H1 (cell line): ENCODE measurements at regions not wholly inside any gene's neighbourhood (a gene's known extent, or its start where the extent isn't known, plus 50 kb on each side); places are given as distances from the start of the nearest gene placed in this dataset.

Experiments used
- CTCF ChIA-PET: fragments of 300-600 bp; sonication (Branson Sonifier 250); formaldehyde crosslinking; loops from one replicate; lab custom pipeline; 2021; ENCODE audit not compliant: partially characterized antibody; lab: Charles Lee
- POLR2A ChIA-PET: fragments of 300-600 bp; sonication (Branson Sonifier 250); formaldehyde crosslinking; loops from one replicate; lab custom pipeline; 2021; ENCODE audit warnings: inconsistent platforms; ENCODE audit not compliant: partially characterized antibody; lab: Charles Lee
- DNase-seq, 2 experiments: peaks; one replicate each; pipeline versions ENCODE4 v3.0.0 to v3.0.0-alpha.2; 2010 to 2022; ENCODE audit warnings: low spot score in 2 of 2, low read depth in 1 of 2, mixed read lengths in 1 of 2
- FAIRE-seq: peaks from 2 replicates; lab custom pipeline; 2011; peaks lifted over from hg19 to GRCh38; lab: Jason Lieb, UNC
- H2AFZ ChIP-seq: 2 replicates; pipeline ENCODE4 v1.8.1; 2012; ENCODE audit warnings: low read length, inconsistent platforms
- H2AK5ac ChIP-seq: 2 replicates; pipeline ENCODE4 v1.6.1; 2013; ENCODE audit warnings: low read depth, low read length
- H2BK120ac ChIP-seq: replicated peaks from 2 replicates; pipeline ENCODE3; 2013; ENCODE audit warnings: low read depth, low read length, inconsistent platforms
- H2BK12ac ChIP-seq: 2 replicates; pipeline ENCODE4 v1.6.1; 2013; ENCODE audit warnings: low read depth, low read length
- H2BK15ac ChIP-seq: 2 replicates; pipeline ENCODE4 v1.6.1; 2013; ENCODE audit warnings: low read length
- H2BK20ac ChIP-seq: 2 replicates; pipeline ENCODE4 v1.6.1; 2013; ENCODE audit warnings: low read length
- H2BK5ac ChIP-seq: 2 replicates; pipeline ENCODE4 v1.6.1; 2013; ENCODE audit warnings: low read depth, low read length
- H3K14ac ChIP-seq: 2 replicates; pipeline ENCODE4 v1.6.1; 2013; ENCODE audit warnings: inconsistent platforms; ENCODE audit not compliant: insufficient read length
- H3K18ac ChIP-seq: 2 replicates; pipeline ENCODE4 v1.6.1; 2013; ENCODE audit warnings: low read length; ENCODE audit errors: extremely low read depth
- H3K23ac ChIP-seq: 2 replicates; pipeline ENCODE4 v1.6.1; 2013; ENCODE audit warnings: inconsistent platforms; ENCODE audit not compliant: insufficient read length
- H3K23me2 ChIP-seq: 2 replicates; pipeline ENCODE4 v1.6.1; 2013; ENCODE audit warnings: low read depth, low read length
- H3K27ac ChIP-seq: 2 replicates; pipeline ENCODE4 v1.6.1; 2011; ENCODE audit warnings: low read depth, low read length, inconsistent platforms
- H3K27me3 ChIP-seq, 4 experiments: replicated peaks in 1 of 4; 1 replicate in 1 of 4; 2 replicates in 3 of 4; pipeline versions ENCODE4 v1.6.1 to v1.8.1; 2011 to 2013; ENCODE audit warnings: low read length in 3 of 4, mild to moderate bottlenecking in 3 of 4, inconsistent platforms in 2 of 4, mixed read lengths in 2 of 4, moderate library complexity in 1 of 4; ENCODE audit not compliant: control insufficient read depth in 3 of 4, insufficient read depth in 3 of 4; ENCODE audit errors: extremely low read depth in 1 of 4
- H3K36me3 ChIP-seq, 4 experiments: 2 replicates each; pipeline versions ENCODE4 v1.6.1 to v1.8.1; 2011 to 2013; ENCODE audit warnings: mild to moderate bottlenecking in 4 of 4, low read length in 3 of 4, moderate library complexity in 2 of 4, control low read depth in 1 of 4, inconsistent platforms in 1 of 4; ENCODE audit not compliant: insufficient read depth in 4 of 4, control insufficient read depth in 2 of 4
- H3K4ac ChIP-seq: replicated peaks from 2 replicates; pipeline ENCODE3; 2013; ENCODE audit warnings: low read length, low read depth, mixed read lengths, inconsistent platforms; ENCODE audit not compliant: insufficient read length
- H3K4me1 ChIP-seq, 4 experiments: replicated peaks in 1 of 4; 1 replicate in 1 of 4; 2 replicates in 3 of 4; pipeline versions ENCODE4 v1.6.1 to v1.8.1; 2011 to 2013; ENCODE audit warnings: low read length in 3 of 4, inconsistent platforms in 2 of 4, mixed read lengths in 1 of 4; ENCODE audit not compliant: insufficient read depth in 4 of 4, control insufficient read depth in 3 of 4
- H3K4me2 ChIP-seq, 2 experiments: 2 replicates each; pipeline versions ENCODE4 v1.6.1 to v1.8.1; 2011 to 2013; ENCODE audit warnings: low read depth in 2 of 2, low read length in 2 of 2, control low read depth in 1 of 2, inconsistent platforms in 1 of 2, mild to moderate bottlenecking in 1 of 2; ENCODE audit not compliant: insufficient read depth in 1 of 2
- H3K4me3 ChIP-seq, 4 experiments: fragments of 200-600, 300-600 bp in 1 of 4; sonication (generic), shearing (Covaris generic), sonication (Bioruptor Twin) in 1 of 4; 2 replicates each; pipeline versions ENCODE4 v1.5.1 to v1.8.1; 2011 to 2016; ENCODE audit warnings: low read length in 4 of 4, low read depth in 3 of 4, control low read depth in 2 of 4, inconsistent platforms in 2 of 4, mild to moderate bottlenecking in 2 of 4, mixed read lengths in 1 of 4, moderate library complexity in 1 of 4; ENCODE audit not compliant: insufficient read depth in 2 of 4; ENCODE audit errors: extremely low read depth in 1 of 4
- H3K56ac ChIP-seq: replicated peaks from 2 replicates; pipeline ENCODE3; 2013; ENCODE audit warnings: low read depth, mild to moderate bottlenecking, mixed read lengths, low read length, inconsistent platforms; ENCODE audit not compliant: insufficient read length
- H3K79me1 ChIP-seq: 2 replicates; pipeline ENCODE4 v1.6.1; 2013; ENCODE audit warnings: low read depth, low read length, control low read depth
- H3K79me2 ChIP-seq, 2 experiments: 2 replicates each; pipeline versions ENCODE4 v1.6.1 to v1.8.1; 2012 to 2013; ENCODE audit warnings: low read length in 2 of 2, mild to moderate bottlenecking in 2 of 2, inconsistent platforms in 1 of 2; ENCODE audit not compliant: insufficient read depth in 2 of 2, control insufficient read depth in 1 of 2
- H3K9ac ChIP-seq, 4 experiments: replicated peaks in 1 of 4; 1 replicate in 1 of 4; 2 replicates in 3 of 4; pipeline versions ENCODE4 v1.6.1 to v1.8.1; 2011 to 2013; ENCODE audit warnings: low read depth in 3 of 4, low read length in 3 of 4, control low read depth in 2 of 4, mild to moderate bottlenecking in 2 of 4, moderate library complexity in 2 of 4, inconsistent platforms in 1 of 4; ENCODE audit errors: extremely low read depth in 1 of 4
- H3K9me3 ChIP-seq, 2 experiments: 2 replicates each; pipeline versions ENCODE4 v1.6.1 to v1.8.1; 2012 to 2013; ENCODE audit warnings: mild to moderate bottlenecking in 2 of 2, moderate library complexity in 2 of 2, control low read depth in 1 of 2, inconsistent platforms in 1 of 2, low read depth in 1 of 2, low read length in 1 of 2, mixed read lengths in 1 of 2; ENCODE audit not compliant: insufficient read depth in 2 of 2
- H4K20me1 ChIP-seq, 2 experiments: replicated peaks in 1 of 2; 2 replicates each; pipeline versions ENCODE3 to v1.8.1; 2011 to 2013; ENCODE audit warnings: inconsistent platforms in 2 of 2, low read length in 2 of 2, mild to moderate bottlenecking in 1 of 2; ENCODE audit not compliant: insufficient read depth in 2 of 2, control insufficient read depth in 1 of 2
- H4K5ac ChIP-seq: 2 replicates; pipeline ENCODE4 v1.6.1; 2013; ENCODE audit warnings: low read length, low read depth, mixed read lengths, inconsistent platforms; ENCODE audit not compliant: insufficient read length
- H4K8ac ChIP-seq: 2 replicates; pipeline ENCODE4 v1.8.0; 2013; ENCODE audit warnings: mild to moderate bottlenecking, moderate library complexity, low read length, inconsistent platforms; ENCODE audit not compliant: insufficient read depth; ENCODE audit errors: extremely low read depth
- H4K91ac ChIP-seq: replicated peaks from 2 replicates; pipeline ENCODE3; 2013; ENCODE audit warnings: low read length, mixed read lengths, inconsistent platforms; ENCODE audit not compliant: insufficient read length
- CEBPB ChIP-seq: IDR thresholded peaks from 2 replicates; pipeline ENCODE4 v1.6.1; 2012; ENCODE audit warnings: low read depth, low read length
- TAF1 ChIP-seq: IDR thresholded peaks from 2 replicates; pipeline ENCODE4 v1.6.1; 2011; ENCODE audit warnings: mild to moderate bottlenecking, low read depth, low read length
- TBP ChIP-seq: IDR thresholded peaks from 2 replicates; pipeline ENCODE4 v1.6.1; 2011; ENCODE audit warnings: low read depth, low read length, improper control_type of control experiment
- WGBS, 2 experiments: shearing (Covaris generic) in 1 of 2; methylation state at CpG; one replicate each; pipeline versions ENCODE4 v1.1.6 to v1.1.7; 2013 to 2015; ENCODE audit warnings: low lambda C conversion rate in 2 of 2, mixed read lengths in 2 of 2, inconsistent platforms in 1 of 2, low coverage in 1 of 2, missing lambda C conversion rate in 1 of 2; ENCODE audit not compliant: insufficient replicate concordance in 2 of 2, insufficient coverage in 1 of 2, insufficient read length in 1 of 2; ENCODE audit errors: extremely low coverage in 1 of 2, missing lambda C conversion rate in 1 of 2; 5-methylcytosine and 5-hydroxymethylcytosine counted together

- POLR2A ChIA-PET, result no interaction called here
- Histone ChIP-seq H3K4ac (no peak overlapping the region), H4K91ac (no peak overlapping the region), H2BK12ac (no peak overlapping the region), H2AFZ (no peak overlapping the region), H2BK15ac (no peak overlapping the region), H3K27ac (no peak overlapping the region), H3K23me2 (no peaks in the 10 kb centered on the region), H2AK5ac (no peak overlapping the region), H2BK5ac (no peak overlapping the region), H3K4me2 (no peak overlapping the region), H3K79me1 (no peaks in the 10 kb centered on the region), H2BK20ac (no peak overlapping the region), H3K14ac (no peak overlapping the region), H4K8ac (no peak overlapping the region), H3K9me3 (no peaks in the 10 kb centered on the region), H3K18ac (no peak overlapping the region), H3K56ac (no peak overlapping the region), H3K23ac (no peak overlapping the region), H3K36me3 (peaks cover 0 to 4% (median 0%) of the 10 kb centered on the region in 4 experiments; a peak in 1 of 8 replicates), H4K20me1 (no peaks in the 10 kb centered on the region), H3K4me1 (no peaks in the 10 kb centered on the region), H3K4me3 (no peak overlapping the region), H3K9ac (no peak overlapping the region), H4K5ac (no peak overlapping the region), H2BK120ac (no peak overlapping the region), H3K79me2 (no peaks in the 10 kb centered on the region), H3K27me3 (no peaks in the 10 kb centered on the region)
- no peak for TF ChIP-seq TBP
- no peak for TF ChIP-seq CEBPB
- no peak for TF ChIP-seq TAF1
- CTCF ChIA-PET, result interaction anchor here (0.8 to 1.1 kb wide), 2 partner anchors 10 to 263 kb away, joined by 3 read pairs; no protein-coding TSS in a partner anchor
- WGBS, 2 experiments, result 91% methylated on average over 10 of the region's 10 CpGs; no CpG with 5 or more reads in 1 of the 2 experiments
- DNase-seq (no peak), FAIRE-seq (no peak)
Measured at GRCh38 chrX:74117962-74118902, 185.7 kb upstream of the ZCCHC13 start.
